ENCODE measurements at regions not wholly inside any gene's neighbourhood (a gene's known extent, or its start where the extent isn't known, plus 50 kb on each side); places are given as distances from the start of the nearest gene placed in this dataset.

- TF ChIP-seq, protein P1, sequence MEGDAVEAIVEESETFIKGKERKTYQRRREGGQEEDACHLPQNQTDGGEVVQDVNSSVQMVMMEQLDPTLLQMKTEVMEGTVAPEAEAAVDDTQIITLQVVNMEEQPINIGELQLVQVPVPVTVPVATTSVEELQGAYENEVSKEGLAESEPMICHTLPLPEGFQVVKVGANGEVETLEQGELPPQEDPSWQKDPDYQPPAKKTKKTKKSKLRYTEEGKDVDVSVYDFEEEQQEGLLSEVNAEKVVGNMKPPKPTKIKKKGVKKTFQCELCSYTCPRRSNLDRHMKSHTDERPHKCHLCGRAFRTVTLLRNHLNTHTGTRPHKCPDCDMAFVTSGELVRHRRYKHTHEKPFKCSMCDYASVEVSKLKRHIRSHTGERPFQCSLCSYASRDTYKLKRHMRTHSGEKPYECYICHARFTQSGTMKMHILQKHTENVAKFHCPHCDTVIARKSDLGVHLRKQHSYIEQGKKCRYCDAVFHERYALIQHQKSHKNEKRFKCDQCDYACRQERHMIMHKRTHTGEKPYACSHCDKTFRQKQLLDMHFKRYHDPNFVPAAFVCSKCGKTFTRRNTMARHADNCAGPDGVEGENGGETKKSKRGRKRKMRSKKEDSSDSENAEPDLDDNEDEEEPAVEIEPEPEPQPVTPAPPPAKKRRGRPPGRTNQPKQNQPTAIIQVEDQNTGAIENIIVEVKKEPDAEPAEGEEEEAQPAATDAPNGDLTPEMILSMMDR (IDR thresholded peaks at IDR 0.05), result no peak
- no peak for TF ChIP-seq POLR2A (IDR thresholded peaks at IDR 0.05)
- TF ChIP-seq EP300 (IDR thresholded peaks at IDR 0.05), result no peak
These were observed 262.2 kb upstream of the CELF2 start for GRCh38 chr10:10755490-10755889.
